SK-N-SH (cell line): ENCODE measurements at regions not wholly inside any gene's neighbourhood (a gene's known extent, or its start where the extent isn't known, plus 50 kb on each side); places are given as distances from the start of the nearest gene placed in this dataset.

Experiments used
- CTCF ChIA-PET: fragments of 300-600, 350-600 bp; formaldehyde crosslinking; extraction: SDS; loops from one replicate; lab custom pipeline; 2021; lab: Yijun Ruan, JAX
- POLR2A ChIA-PET: fragments of 350-600 bp; sonication (Branson Sonifier 250); formaldehyde crosslinking; extraction: SDS; loops from one replicate; lab custom pipeline; 2020; ENCODE audit warnings: antibody characterized with exemption, inconsistent platforms; lab: Yijun Ruan, JAX
- DNase-seq: peaks from one replicate; pipeline ENCODE4 v3.0.0; 2012
- H2AFZ ChIP-seq: fragments of 200-600 bp; sonication (generic); 2 replicates; pipeline ENCODE4 v1.8.1; 2016; ENCODE audit warnings: antibody characterized with exemption, mild to moderate bottlenecking, low read depth
- H3F3A ChIP-seq: fragments of 200-600 bp; sonication (generic); replicated peaks from 2 replicates; pipeline ENCODE3; 2016; ENCODE audit warnings: antibody characterized with exemption, mild to moderate bottlenecking; ENCODE audit not compliant: insufficient read depth
- H3K27ac ChIP-seq, 2 experiments: fragments of 200-500 bp in 1 of 2; fragments of 200-600 bp in 1 of 2; sonication (Bioruptor generic) in 1 of 2; sonication (generic), shearing (Covaris generic) in 1 of 2; 2 replicates each; pipeline versions ENCODE4 v1.5.1 to v1.6.1; 2014 to 2016; ENCODE audit warnings: low read depth in 2 of 2, inconsistent platforms in 1 of 2, low read length in 1 of 2, mild to moderate bottlenecking in 1 of 2, mixed read lengths in 1 of 2
- H3K27me3 ChIP-seq: fragments of 200-600 bp; sonication (generic), shearing (Covaris generic); 2 replicates; pipeline ENCODE4 v1.6.1; 2016; ENCODE audit warnings: mixed run types; ENCODE audit not compliant: insufficient read depth
- H3K36me3 ChIP-seq, 2 experiments: fragments of 200-500 bp in 1 of 2; fragments of 200-600 bp in 1 of 2; sonication (Bioruptor generic) in 1 of 2; sonication (generic) in 1 of 2; replicated peaks in 1 of 2; 2 replicates each; pipeline versions ENCODE3 to v1.5.1; 2014 to 2016; ENCODE audit warnings: low read length in 1 of 2, mild to moderate bottlenecking in 1 of 2; ENCODE audit not compliant: insufficient read depth in 2 of 2, control insufficient read depth in 1 of 2
- H3K4me1 ChIP-seq, 2 experiments: fragments of 200-500 bp in 1 of 2; fragments of 200-600 bp in 1 of 2; sonication (Bioruptor generic) in 1 of 2; sonication (generic), shearing (Covaris generic) in 1 of 2; 2 replicates each; pipeline versions ENCODE4 v1.5.1 to v1.6.1; 2014 to 2016; ENCODE audit warnings: low read depth in 1 of 2, low read length in 1 of 2, mixed run types in 1 of 2; ENCODE audit not compliant: insufficient read depth in 2 of 2, control insufficient read depth in 1 of 2
- H3K4me2 ChIP-seq: fragments of 200-600 bp; sonication (generic), shearing (Covaris generic); 2 replicates; pipeline ENCODE4 v1.6.1; 2017; ENCODE audit warnings: mixed run types
- H3K4me3 ChIP-seq, 2 experiments: fragments of 200-500 bp in 1 of 2; fragments of 200-600 bp in 1 of 2; sonication (Bioruptor generic) in 1 of 2; sonication (generic), shearing (Covaris generic) in 1 of 2; 2 replicates each; pipeline versions ENCODE4 v1.5.1 to v1.8.1; 2014 to 2016; ENCODE audit warnings: low read depth in 2 of 2, inconsistent platforms in 1 of 2, low read length in 1 of 2, mild to moderate bottlenecking in 1 of 2, mixed read lengths in 1 of 2, moderate library complexity in 1 of 2
- H3K79me2 ChIP-seq: fragments of 200-600 bp; sonication (generic); 2 replicates; pipeline ENCODE4 v1.8.1; 2017; ENCODE audit warnings: mild to moderate bottlenecking; ENCODE audit not compliant: insufficient read depth
- H3K9ac ChIP-seq: fragments of 200-600 bp; sonication (generic); 2 replicates; pipeline ENCODE4 v1.6.1; 2017; ENCODE audit warnings: mixed run types
- H3K9me2 ChIP-seq: fragments of 200-600 bp; sonication (generic); 2 replicates; pipeline ENCODE4 v1.6.1; 2017; ENCODE audit warnings: mixed run types
- H3K9me3 ChIP-seq: fragments of 200-600 bp; sonication (generic); 2 replicates; pipeline ENCODE4 v1.6.1; 2017; ENCODE audit warnings: mixed run types, mild to moderate bottlenecking, moderate library complexity
- H4K20me1 ChIP-seq: fragments of 200-600 bp; sonication (generic); 2 replicates; pipeline ENCODE4 v1.6.1; 2017; ENCODE audit warnings: mild to moderate bottlenecking, mixed run types; ENCODE audit not compliant: insufficient read depth
- CTCF ChIP-seq: fragments of 200-600 bp; sonication (generic); IDR thresholded peaks from 2 replicates; pipeline ENCODE4 v1.6.1; 2017; ENCODE audit warnings: antibody characterized with exemption, mild to moderate bottlenecking, moderate library complexity
- EP300 ChIP-seq, 2 experiments: IDR thresholded peaks; 2 replicates each; pipeline versions ENCODE4 v1.4.0 to v1.6.1; 2012; ENCODE audit warnings: borderline replicate concordance in 1 of 2, low read depth in 1 of 2, low read length in 1 of 2
- EZH2phosphoT487 ChIP-seq: fragments of 200-600 bp; sonication (generic); IDR thresholded peaks from 2 replicates; pipeline ENCODE4 v1.6.1; 2017; ENCODE audit warnings: low read depth, mixed run types, mild to moderate bottlenecking, antibody characterized with exemption, moderate library complexity, borderline replicate concordance
- FOSL2 ChIP-seq: IDR thresholded peaks from 2 replicates; pipeline ENCODE4 v1.4.0; 2012; ENCODE audit warnings: low read depth, mild to moderate bottlenecking, moderate library complexity, borderline replicate concordance
- JUND ChIP-seq: IDR thresholded peaks from 2 replicates; pipeline ENCODE4 v1.4.0; 2012
- MAX ChIP-seq: IDR thresholded peaks from 2 replicates; pipeline ENCODE4 v1.4.0; 2012; ENCODE audit warnings: low read depth
- MEF2A ChIP-seq: IDR thresholded peaks from 2 replicates; pipeline ENCODE4 v1.4.0; 2012; ENCODE audit warnings: low read depth, borderline replicate concordance
- MXI1 ChIP-seq: IDR thresholded peaks from 2 replicates; pipeline ENCODE4 v1.6.1; 2012; ENCODE audit warnings: mild to moderate bottlenecking, low read depth, low read length, improper control_type of control experiment
- PBX3 ChIP-seq: IDR thresholded peaks from 2 replicates; pipeline ENCODE4; 2012
- POLR2AphosphoS5 ChIP-seq: IDR thresholded peaks from 2 replicates; pipeline ENCODE4 v1.6.1; 2012; ENCODE audit warnings: low read depth, low read length
- RXRA ChIP-seq: IDR thresholded peaks from 2 replicates; pipeline ENCODE4 v1.4.0; 2012; ENCODE audit warnings: low read depth, mild to moderate bottlenecking, borderline replicate concordance
- TAF1 ChIP-seq: IDR thresholded peaks from 2 replicates; pipeline ENCODE4 v1.6.1; 2012; ENCODE audit warnings: low read depth, mild to moderate bottlenecking, low read length, moderate library complexity, borderline replicate concordance
- TCF12 ChIP-seq: IDR thresholded peaks from 2 replicates; pipeline ENCODE4 v1.4.0; 2012
- TEAD4 ChIP-seq: IDR thresholded peaks from 2 replicates; pipeline ENCODE4 v1.4.0; 2012; ENCODE audit warnings: mild to moderate bottlenecking, borderline replicate concordance; ENCODE audit not compliant: insufficient read depth
- USF2 ChIP-seq: fragments of 150-350 bp; IDR thresholded peaks from 2 replicates; pipeline ENCODE4 v1.6.1; 2017; ENCODE audit warnings: antibody characterized with exemption, low read length, low read depth, borderline replicate concordance
- ZBTB33 ChIP-seq: IDR thresholded peaks from 2 replicates; pipeline ENCODE4 v1.4.0; 2012; ENCODE audit warnings: low read depth, borderline replicate concordance
- WGBS: methylation state at CpG from one replicate; pipeline ENCODE4 v1.1.6; 2017; ENCODE audit warnings: low lambda C conversion rate; 5-methylcytosine and 5-hydroxymethylcytosine counted together

- Histone ChIP-seq H3K4me2 (peak overlapping the region; percentile 23; the same call in 1 of the 2 replicates), H3K9me2 (no peaks in the 10 kb centered on the region), H3K4me3 (no peak overlapping the region), H3K36me3 (no peaks in the 10 kb centered on the region), H2AFZ (no peak overlapping the region), H3K4me1 (peaks cover 11 to 24% of the 10 kb centered on the region in 2 experiments), H3K27me3 (no peaks in the 10 kb centered on the region), H3K27ac (peak overlapping the region; percentile 60 to 75; a peak in 3 of 4 replicates)
- WGBS, result 53% methylated on average over 6 of the region's 9 CpGs
- POLR2A ChIA-PET, result no interaction called here
- peak; percentile 65; the same call in 1 of the 2 replicates for TF ChIP-seq RXRA
- TF ChIP-seq MEF2A, result no peak
- TF ChIP-seq EP300 (IDR thresholded peaks at IDR 0.05; ENCODE audit: borderline replicate concordance in 1 of 2, low read depth in 1 of 2, low read length in 1 of 2), result peak in 1 of 2 experiments; percentile 43; a peak in 2 of 4 replicates
- TF ChIP-seq MXI1, result no peak
- no peak; the same call in 1 of the 2 replicates for TF ChIP-seq PBX3
- TF ChIP-seq, all 33 proteins: peak for 2
- no peak for DNase-seq
- no peaks in the 10 kb centered on the region for H3K79me2 ChIP-seq
- CTCF ChIA-PET, result interaction anchor here (1.5 kb wide), 1 partner anchor 67 kb away, joined by 4 read pairs; no protein-coding TSS in a partner anchor
- no peaks in the 10 kb centered on the region for H3K9me3 ChIP-seq
- H3K9ac ChIP-seq, result peak overlapping the region; percentile 28
- peaks cover 8% of the 10 kb centered on the region for H3F3A ChIP-seq
- H4K20me1 ChIP-seq, result no peaks in the 10 kb centered on the region
Measured at GRCh38 chr13:39875111-39875987, 219.9 kb downstream of the COG6 start.

- DNase-seq, result no peak
- Histone ChIP-seq H2AFZ (peak overlapping the region; percentile 48; the same call in 1 of the 2 replicates), H3F3A (peaks cover 11% of the 10 kb centered on the region), H3K9me3 (no peaks in the 10 kb centered on the region), H3K4me1 (peaks cover 11 to 24% of the 10 kb centered on the region in 2 experiments), H3K27me3 (no peaks in the 10 kb centered on the region), H3K27ac (peak overlapping the region; percentile 39 to 75; a peak in 3 of 4 replicates), H3K9me2 (no peaks in the 10 kb centered on the region), H3K9ac (peak overlapping the region; percentile 36), H4K20me1 (no peaks in the 10 kb centered on the region), H3K4me2 (0 out of 2 replicates have a peak overlapping the region, but pooled peaks have one; percentile 23), H3K79me2 (no peaks in the 10 kb centered on the region), H3K4me3 (no peak overlapping the region), H3K36me3 (no peaks in the 10 kb centered on the region)
- ChIA-PET POLR2A (no interaction called here), CTCF (interaction anchor here (1.4 kb wide), 1 partner anchor 10 kb away, joined by 3 read pairs; no protein-coding TSS in a partner anchor)
- WGBS, result 20% methylated on average over 3 of the region's 3 CpGs
- TF ChIP-seq RXRA, result no peak
- TF ChIP-seq JUND, result peak; percentile 80
- TF ChIP-seq TCF12, result peak; percentile 79
- TF ChIP-seq POLR2AphosphoS5, result 0 out of 2 replicates have a peak, but pooled peaks have one; percentile 19
- no peak for TF ChIP-seq ZBTB33
- TF ChIP-seq CTCF, result no peak
- peak; percentile 46; the same call in 1 of the 2 replicates for TF ChIP-seq TEAD4
- TF ChIP-seq USF2, result no peak
- TF ChIP-seq TAF1, result no peak
- no peak for TF ChIP-seq EZH2phosphoT487
- TF ChIP-seq EP300 (IDR thresholded peaks at IDR 0.05; ENCODE audit: borderline replicate concordance in 1 of 2, low read depth in 1 of 2, low read length in 1 of 2), result peak in 1 of 2 experiments; percentile 72; a peak in 1 of 4 replicates
- TF ChIP-seq FOSL2, result peak; percentile 87
- TF ChIP-seq MAX, result peak; percentile 30; the same call in 1 of the 2 replicates
- no peak for TF ChIP-seq MEF2A
Measured at GRCh38 chr13:39876258-39876657, 220.8 kb downstream of the COG6 start.
